Stimulated activated CD4-positive, alpha-beta T cell treated with anti-CD3 and anti-CD28 coated beads, TNF-alpha, amount 100 ng/mL, for 48 hours (primary cell): ENCODE measurements at regions not wholly inside any gene's neighbourhood (a gene's known extent, or its start where the extent isn't known, plus 50 kb on each side); places are given as distances from the start of the nearest gene placed in this dataset.
A peak's percentile ranks its signal among the peaks of the same experiment; 100 is the strongest.
"Not testable (repeated sequence)": the region's sequence is repeated elsewhere in the genome, so short reads cannot be mapped to it uniquely, and the experiment has no call there.

Source experiments
- DNase-seq, 3 donors: peaks; one replicate each; pipeline ENCODE4 v3.0.0-alpha.2; 2020; ENCODE audit warnings: low read depth in 3 of 3

- no peak for DNase-seq
Observed at GRCh38 chr3:64438066-64438465, 212.8 kb upstream of the PRICKLE2 start.

GRCh38 chr3:64437131-64437530 lies 211.9 kb upstream of the PRICKLE2 start:
- DNase-seq: no peak

GRCh38 chr3:64435023-64435422 lies 209.8 kb upstream of the PRICKLE2 start:
- not testable (repeated sequence) for DNase-seq

GRCh38 chr3:64432870-64433269 lies 207.6 kb upstream of the PRICKLE2 start:
- no peak for DNase-seq

- no peak for DNase-seq
Observed at GRCh38 chr3:64431526-64432091, 206.3 kb upstream of the PRICKLE2 start.

GRCh38 chr3:64427671-64428070 lies 202.4 kb upstream of the PRICKLE2 start:
- DNase-seq: no peak

- no peak for DNase-seq
Observed at GRCh38 chr3:64426551-64426950, 201.3 kb upstream of the PRICKLE2 start.

- no peak for DNase-seq
Observed at GRCh38 chr3:64422932-64423331, 197.7 kb upstream of the PRICKLE2 start.

GRCh38 chr3:64422192-64422591 lies 196.9 kb upstream of the PRICKLE2 start:
- DNase-seq: no peak

- no peak for DNase-seq
Observed at GRCh38 chr3:64417816-64418215, 192.6 kb upstream of the PRICKLE2 start.

GRCh38 chr3:64414043-64414442 lies 188.8 kb upstream of the PRICKLE2 start:
- no peak for DNase-seq

GRCh38 chr3:64411101-64411500 lies 185.8 kb upstream of the PRICKLE2 start:
- DNase-seq: no peak

GRCh38 chr3:64410226-64410625 lies 185.0 kb upstream of the PRICKLE2 start:
- DNase-seq: no peak

GRCh38 chr3:64408770-64409169 lies 183.5 kb upstream of the PRICKLE2 start:
- no peak for DNase-seq

GRCh38 chr3:64406271-64406670 lies 181.0 kb upstream of the PRICKLE2 start:
- DNase-seq: no peak

GRCh38 chr3:64405211-64405835 lies 180.1 kb upstream of the PRICKLE2 start:
- DNase-seq: no peak

- DNase-seq: no peak
Observed at GRCh38 chr3:64400706-64401105, 175.4 kb upstream of the PRICKLE2 start.

- DNase-seq: peak in 1 of 3 donors; percentile 4
Observed at GRCh38 chr3:64399205-64399800, 174.0 kb upstream of the PRICKLE2 start.

GRCh38 chr3:64398476-64398875 lies 173.2 kb upstream of the PRICKLE2 start:
- no peak for DNase-seq

- no peak for DNase-seq
Observed at GRCh38 chr3:64398006-64398405, 172.7 kb upstream of the PRICKLE2 start.

GRCh38 chr3:64397573-64397972 lies 172.3 kb upstream of the PRICKLE2 start:
- no peak for DNase-seq

- no peak for DNase-seq
Observed at GRCh38 chr3:64395490-64395889, 170.2 kb upstream of the PRICKLE2 start.

GRCh38 chr3:64393193-64393592 lies 167.9 kb upstream of the PRICKLE2 start:
- DNase-seq: no peak
